ENCODE measurements at regions not wholly inside any gene's neighbourhood (a gene's known extent, or its start where the extent isn't known, plus 50 kb on each side); places are given as distances from the start of the nearest gene placed in this dataset.
"Not testable (repeated sequence)": the region's sequence is repeated elsewhere in the genome, so short reads cannot be mapped to it uniquely, and the experiment has no call there.

DNA sequence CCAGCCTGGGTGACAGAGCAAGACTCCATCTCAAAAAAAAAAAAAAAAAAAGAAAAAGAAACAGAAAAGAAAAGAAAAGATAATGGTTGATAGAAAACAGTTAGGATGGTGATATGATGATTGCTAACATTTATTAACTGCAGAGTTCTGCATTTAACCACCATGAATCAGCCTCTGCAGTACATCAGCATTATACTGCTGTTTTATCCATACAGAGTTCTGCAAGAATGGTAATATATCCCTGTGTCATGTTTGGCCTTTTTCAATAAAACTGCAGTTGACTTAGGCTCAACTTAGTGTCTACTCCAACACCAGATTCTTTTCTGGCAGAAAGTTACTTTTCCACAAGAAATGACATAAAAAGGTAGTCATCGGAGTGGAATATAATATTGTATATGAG lies 62.6 kb downstream of the DUSP6 start:
- DNase-seq = no peak

DNA sequence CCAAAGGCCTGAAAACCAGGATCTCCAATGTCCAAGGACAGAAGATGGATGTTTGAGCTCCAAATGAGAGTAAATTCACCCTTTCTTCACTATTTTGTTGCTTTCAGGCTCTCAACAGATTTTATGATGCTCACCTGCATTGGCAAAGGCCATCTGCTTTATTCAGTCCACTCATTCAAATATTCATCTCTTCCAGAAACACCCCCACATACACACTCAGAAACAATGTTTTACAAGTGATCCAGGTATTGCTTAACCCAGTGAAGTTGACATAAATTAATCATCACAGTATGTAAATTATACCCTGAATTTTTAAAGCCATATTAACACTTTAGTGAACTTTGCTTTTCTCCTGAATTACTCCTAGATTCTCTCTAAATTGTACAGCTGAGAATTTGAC lies 63.3 kb downstream of the DUSP6 start:
- DNase-seq = no peak

DNA sequence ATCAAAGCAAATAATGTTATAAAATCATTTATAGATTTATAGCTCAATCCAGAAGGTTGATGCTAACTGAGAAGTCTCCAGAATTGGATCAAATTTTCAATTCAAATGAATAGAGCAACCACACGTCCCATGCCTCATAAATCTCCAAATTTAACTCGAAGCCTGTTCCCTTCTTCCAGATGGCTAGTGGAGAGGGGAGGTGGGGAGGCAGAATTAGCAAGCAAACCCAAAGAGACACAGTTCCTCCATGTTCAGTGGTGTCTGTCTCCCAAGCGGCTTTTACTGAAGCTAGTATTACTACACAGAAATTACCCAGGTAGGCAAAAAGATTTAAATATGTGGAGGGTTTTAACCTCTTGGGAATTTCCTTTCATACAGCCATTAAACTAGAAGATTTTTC lies 65.8 kb downstream of the DUSP6 start:
- no peak for DNase-seq

DNA sequence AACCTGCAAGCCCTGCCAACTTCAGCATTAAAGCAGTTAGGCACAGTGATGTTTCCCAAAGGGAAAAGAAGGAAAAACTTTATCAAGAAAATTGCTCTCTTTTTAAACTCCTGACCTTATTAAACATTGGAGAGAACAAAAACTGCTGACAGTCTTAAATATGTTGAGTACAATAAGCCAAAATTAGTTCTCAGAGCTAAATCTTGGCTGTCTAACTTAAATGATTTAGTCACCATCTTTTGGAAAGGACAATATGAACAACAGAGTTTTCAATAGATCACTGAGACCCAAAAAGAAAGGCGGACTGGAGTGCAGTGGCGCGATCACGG lies 70.8 kb downstream of the DUSP6 start:
- no peak for DNase-seq

DNA sequence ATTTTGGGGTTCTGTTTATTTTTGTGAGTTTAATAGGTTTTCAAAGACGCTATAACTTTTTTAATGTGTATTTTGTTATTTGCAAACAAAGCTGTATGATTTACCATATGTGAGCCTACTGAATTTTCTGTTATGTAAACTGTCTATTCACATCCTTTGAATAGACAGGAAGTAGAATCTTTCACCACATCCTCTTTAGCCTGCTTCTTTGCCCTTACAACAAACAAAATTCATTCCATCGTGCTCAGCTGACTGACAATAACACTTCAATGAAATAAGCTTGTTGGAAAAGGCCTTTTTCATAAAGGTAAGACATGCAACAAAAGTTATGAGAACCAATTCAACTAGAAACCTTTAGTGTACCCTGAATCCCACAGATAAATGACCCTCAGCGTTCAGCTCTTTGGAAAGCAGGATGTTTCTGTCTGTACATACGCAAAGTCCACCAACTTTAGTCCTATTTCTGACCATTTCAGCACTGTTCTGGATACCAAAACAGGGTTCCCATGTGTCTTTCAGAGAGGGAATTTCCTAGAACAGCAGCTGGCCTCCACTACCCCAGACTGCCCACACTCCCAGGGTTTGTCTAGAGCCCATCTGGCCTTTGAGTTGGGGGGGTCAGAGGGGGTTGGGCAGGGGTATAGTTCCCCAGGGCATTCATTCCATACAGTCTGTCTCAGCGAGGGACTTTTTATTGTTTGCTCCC lies 71.3 kb downstream of the DUSP6 start:
- no peak for DNase-seq

DNA sequence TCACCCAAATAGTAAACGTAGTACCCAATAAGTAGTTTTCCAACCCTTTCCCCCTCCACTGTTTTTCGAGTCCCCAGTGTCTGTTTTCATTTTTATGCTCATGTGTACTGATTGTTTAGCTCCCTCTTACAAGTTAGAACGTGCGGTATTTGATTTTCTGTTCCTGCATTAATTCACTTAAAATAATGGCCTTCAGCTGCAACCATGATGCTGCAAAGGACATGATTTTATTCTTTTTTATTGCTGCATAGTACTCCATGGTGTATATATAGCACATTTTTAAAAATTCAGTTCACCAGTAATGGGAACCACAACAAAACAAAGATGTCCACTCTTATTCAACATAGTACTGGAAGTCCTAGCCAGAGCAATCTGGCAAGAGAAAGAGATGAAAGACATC lies 72.8 kb downstream of the DUSP6 start:
- no peak for DNase-seq

DNA sequence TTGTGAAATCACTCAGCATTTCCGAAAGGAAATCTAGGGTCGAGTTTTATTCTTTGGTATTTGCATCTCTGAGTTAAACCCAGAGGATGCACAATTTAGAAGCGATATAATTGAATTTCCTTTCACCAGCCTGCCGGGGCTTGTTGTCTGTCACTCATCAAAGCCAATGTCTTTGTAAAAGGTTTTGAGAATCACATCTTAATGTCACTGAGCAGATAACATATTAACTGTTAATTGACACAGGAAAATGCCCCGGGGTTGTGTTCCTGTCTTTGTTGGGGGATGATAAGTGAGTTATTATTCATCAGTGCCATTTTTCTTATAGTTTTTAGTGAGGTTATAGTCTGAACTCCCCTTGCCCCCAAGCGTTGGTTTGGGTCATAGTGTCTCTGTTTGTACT lies 73.4 kb downstream of the DUSP6 start:
- DNase-seq = no peak

DNA sequence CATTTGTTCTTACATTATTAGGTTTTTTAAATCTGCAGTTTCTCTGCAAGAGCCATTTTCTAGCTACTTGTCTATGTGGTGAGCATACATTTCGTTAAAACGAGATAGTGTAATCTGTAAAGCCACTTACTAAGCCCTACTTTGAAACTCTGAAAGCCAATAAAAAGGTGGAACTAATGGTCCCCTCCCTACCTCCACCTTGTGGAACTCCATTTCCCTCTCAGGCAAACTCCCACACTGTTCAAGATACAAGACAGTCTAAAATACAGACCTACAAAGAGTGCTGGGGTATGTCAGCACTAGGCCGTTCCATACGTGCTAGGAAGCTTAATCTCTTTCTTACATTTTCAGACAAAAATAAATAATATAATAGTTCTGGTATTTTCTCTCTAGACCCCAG lies 74.1 kb downstream of the DUSP6 start:
- no peak for DNase-seq

DNA sequence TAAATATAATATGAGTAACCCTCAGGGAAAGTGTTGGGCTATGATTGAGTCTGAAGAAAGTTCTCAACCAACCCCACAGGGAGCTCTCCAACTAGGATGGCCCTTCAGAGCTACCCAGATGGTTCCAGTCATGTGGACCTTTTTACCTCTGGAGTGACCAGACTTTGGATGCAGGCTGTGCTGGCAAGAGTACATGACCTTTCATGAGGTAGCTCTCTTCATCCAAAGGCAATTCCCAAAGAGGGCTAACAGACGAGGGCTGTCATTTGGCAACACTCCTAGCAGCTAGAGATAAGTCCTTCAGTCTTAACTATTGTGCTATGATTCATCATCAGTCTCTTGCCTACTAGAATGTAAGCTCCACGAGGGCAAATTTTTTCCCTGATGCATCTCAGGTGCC lies 75.4 kb downstream of the DUSP6 start:
- no peak for DNase-seq

DNA sequence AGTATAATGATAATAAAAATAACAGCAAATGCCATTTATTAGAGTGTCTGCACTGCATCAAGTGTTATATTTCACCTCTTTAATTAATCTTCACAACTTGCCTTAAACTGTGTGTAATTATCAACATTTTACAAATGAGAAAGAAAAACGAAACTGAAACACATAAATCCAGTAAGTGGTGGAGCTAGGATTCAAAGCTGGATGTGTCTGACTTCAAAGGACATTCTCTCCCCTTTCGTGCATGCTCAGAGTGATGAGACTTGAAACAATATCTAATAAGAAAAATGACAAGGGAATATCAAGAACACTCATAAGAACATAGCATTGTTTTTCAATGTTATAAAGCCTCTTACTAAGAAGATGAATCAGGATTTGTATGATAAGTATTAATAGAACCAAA lies 78.8 kb downstream of the DUSP6 start:
- DNase-seq = no peak

DNA sequence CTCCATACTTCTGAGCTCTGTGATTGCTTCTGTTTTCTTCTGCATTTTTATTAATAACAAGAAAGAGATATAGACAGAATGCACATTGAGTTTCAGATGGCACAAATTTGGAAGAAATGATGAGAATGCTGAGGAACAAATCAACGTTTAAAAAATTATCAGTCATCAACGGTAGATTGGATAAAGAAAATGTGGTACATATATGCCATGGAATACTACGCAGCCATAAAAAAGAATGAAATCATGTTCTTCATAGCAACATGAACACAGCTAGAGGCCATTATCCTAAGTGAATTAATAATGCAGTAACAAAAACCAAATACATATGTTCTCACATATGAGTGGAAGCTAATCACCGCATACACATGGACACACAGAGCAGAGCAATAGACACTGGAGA lies 81.8 kb downstream of the DUSP6 start:
- DNase-seq = no peak

DNA sequence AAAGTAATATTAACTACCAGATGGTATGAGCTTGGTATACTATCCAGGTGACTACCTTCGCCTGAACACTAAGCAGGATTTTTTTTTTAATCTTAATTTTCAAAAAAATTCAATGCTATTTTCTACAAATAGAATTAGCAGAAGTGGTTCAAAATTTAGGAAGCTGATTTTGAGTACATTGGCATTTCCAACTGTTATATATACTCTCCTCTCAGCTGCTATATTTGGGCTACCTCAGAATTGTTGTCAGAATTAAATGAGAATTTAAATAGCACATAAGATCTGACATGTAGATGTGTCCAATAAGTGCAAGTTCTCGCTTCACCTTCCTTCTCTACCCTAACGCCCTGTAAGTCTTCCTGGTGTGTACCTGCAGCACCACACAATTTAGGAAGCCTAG lies 83.1 kb downstream of the DUSP6 start:
- no peak for DNase-seq

DNA sequence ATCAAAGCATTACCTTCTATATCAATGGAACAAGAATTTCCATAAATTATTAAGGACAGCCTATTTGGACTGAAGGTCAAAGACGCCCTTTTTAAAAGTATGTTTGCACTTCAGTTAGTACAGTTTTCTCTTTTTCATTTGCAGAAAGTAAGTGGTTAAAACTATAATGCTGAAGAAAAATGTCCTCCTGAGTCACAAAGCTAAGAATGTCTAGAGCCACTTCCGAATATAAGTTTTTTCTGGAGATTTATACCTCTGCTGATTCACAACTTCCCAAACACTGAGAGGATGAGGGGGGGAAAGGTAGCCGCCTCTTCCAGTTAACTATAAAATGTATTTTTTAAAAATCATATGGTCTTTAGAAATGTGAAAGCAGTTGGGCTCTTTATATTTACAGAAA lies 84.9 kb downstream of the DUSP6 start:
- no peak for DNase-seq

DNA sequence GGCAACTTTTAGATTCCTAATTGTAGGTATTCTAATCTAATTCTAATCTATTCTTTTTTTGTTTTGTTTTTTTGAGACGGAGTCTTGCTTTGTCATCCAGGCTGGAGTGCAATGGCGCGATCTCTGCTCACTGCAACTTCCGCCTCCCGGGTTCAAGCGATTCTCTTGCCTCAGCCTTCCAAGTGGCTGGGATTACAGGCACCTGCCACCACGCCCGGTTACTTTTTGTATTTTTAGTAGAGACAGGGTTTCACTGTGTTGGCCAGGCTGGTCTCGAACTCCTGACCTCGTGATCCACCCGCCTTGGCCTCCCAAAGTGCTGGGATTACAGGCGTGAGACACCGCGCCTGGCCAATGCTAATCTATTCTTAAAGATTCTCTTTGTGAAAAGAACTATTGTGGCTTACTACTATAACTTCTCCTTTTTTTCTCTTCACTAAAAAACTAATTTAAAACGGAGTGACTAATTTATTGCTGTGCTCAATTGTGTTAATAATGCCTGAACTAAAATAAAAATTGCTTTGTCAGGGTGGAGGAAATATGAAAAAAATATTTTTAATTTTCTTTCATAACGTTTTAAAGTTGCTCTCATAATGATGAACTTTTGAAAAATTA lies 85.6 kb downstream of the DUSP6 start:
- DNase-seq = not testable (repeated sequence)

DNA sequence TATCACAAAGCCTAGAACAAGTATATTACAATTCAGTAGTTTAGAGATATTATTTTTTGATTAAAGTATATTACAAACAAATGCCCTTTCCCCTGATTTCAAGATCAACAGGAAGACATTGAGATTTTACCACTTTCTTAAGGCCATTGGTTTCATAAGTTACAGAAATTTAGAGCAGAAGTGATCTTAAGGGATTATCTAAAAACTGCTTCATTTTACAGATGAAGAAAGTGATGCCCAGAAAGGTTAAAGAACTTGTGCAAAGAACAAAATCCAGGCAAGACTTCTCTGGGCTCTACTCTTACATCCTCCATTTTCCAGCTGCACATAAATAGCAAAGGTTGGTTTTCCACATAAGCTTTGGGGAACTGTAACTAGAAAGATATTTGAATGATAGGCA lies 87.5 kb downstream of the DUSP6 start:
- no peak for DNase-seq

DNA sequence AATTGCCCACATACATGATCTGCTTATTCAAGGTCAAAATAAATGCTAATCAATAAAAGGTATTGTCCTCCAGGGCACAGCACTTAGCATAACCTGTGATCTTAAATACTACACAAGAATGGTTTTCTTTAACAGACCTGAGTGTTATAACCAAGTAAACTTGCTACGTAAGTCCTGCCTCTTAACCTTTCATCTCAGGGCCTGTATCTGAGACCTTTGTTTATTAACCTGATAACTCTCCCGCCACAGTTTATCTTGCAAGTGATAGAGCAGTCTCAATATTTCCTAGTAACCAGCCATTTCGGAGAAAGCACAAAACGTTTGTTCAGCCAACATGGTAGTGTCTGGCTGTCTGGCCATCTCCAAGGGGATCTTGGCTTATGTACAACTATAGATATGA lies 88.4 kb downstream of the DUSP6 start:
- no peak for DNase-seq

DNA sequence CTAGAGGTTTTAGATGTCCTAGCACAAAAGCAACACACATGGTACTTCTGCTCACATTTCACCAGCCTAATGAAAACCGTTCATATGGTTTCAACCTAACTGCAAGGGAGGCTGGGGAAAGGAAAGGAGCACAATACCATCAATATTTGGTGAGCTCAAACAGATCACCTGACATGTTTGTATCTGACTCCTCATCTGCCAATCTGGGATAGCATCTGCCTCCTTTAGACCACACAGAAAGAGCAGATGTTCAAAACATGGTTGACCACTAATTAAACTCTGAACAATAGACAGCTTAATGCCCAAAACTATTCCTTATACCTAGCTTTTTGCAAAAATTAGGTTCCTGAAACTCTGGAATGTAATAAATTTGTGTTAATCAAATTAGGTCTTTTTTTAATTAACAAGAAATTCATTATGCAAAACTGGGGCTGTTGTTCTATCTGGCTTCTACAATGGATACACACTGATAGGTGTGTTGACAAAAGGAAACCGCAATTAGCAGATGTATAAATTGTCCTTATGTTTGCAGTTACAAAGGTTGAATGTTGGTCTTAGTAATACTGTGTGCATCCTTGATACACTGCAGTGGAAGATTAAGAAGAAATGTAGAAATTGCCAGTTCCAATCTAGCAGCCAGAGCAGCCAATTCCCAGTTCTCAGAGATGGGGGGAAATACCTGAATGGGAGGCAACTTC lies 89.3 kb downstream of the DUSP6 start:
- no peak for DNase-seq

DNA sequence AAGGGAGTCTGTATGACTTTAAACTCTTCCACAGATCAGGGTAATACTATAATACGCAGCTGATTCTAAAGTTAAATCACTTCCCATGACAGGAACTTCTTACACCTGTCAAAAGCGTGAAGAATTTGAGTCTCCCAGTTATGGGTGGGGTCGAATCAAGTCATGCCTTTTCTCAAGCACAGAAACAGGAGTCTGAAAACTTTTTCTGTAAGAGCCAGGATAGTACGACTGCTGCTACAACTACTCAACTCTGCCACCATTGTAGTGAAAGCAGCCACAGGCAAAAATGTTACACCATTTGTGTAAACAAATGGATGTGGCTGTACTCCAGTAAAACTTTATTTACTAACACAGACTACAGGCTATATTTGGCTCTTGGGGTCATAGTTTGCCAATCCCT lies 90.3 kb downstream of the DUSP6 start:
- DNase-seq = no peak

DNA sequence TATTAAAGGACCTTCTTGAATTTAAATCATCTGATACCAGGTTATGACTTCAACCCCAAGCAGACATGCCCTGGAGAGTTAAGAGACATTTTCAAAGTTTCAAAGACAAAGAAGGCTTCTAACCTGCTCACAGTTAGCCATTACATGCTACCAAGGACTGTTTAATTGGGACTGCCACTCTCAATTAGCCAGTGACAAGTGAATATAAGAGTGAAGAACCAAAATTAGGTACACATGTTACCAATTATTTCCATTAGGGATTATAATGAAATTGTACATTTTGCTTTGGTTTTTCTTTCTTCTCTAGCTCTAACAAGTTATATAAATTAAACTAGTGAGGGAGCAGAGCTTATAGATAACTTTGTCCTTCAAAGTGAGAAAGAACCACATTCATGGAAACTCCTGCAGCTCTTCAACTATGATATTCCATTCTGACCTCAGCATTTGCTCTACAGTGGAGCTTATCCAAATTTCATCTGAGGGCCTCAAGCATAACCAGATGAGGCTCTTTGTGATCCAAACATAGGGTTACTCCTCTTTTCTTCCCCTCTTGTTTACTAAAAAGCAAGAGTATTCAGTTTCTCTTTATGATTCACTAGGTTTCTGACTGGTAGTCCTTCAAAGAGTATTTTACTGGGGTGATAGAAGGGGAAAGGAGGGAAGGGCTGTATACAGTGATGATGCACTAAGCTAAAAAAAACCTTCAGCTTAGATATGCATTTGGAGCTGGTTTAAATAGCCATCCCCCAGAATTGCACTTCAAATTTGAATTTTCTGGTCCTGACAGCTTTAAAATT lies 91.3 kb downstream of the DUSP6 start:
- no peak for DNase-seq

DNA sequence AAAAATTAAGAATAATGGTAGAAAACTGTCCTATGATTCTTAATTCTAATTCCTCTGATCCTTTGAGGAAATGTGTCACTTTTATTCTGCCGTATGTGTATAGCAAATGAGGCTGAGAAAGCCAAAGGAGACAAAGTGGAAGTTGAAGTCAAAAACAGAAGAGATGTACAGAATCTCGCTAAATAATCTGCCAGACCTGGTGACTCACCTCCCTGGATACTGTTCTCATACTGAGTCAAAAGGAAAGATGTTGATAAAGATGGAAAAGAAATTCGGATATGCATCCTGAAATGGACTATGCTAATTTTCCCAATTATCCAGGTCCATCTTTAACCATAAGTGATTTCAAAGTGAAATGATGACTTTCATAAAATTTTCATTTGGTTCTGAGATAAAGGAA lies 92.5 kb downstream of the DUSP6 start:
- no peak for DNase-seq

DNA sequence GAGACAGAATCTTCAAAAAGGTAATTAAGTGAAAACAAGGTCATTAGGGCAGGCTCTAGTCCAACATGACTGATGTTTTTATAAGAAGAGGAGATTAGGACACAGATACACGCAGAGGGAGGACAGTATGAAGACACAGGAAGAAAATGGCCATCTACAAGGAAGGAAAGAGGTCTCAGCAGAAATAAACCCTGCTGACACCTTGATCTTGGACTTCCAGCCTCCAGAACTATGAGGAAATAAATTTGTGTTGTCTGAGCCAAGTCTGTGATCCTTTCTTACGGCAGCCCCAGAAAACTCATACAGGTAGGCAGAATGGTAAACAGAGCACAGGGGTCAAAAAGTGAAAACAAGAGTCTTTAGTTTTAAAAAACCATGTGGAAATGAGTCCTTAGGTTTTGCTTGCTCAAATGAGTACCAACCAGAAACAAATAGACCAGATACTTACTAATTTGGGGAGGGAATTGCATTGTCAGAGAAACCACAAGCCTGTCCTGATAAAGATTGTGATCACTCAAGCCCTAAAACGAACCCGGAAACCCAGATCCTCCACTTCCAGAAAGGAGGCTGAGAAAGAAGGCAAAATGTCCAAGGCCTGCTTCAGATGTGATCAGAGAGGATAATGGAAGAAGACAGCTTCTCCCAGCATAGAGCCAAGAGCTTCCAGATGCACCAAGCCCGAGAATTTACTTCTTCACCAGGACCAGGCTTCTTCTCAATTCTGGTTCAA lies 93.9 kb downstream of the DUSP6 start:
- no peak for DNase-seq

DNA sequence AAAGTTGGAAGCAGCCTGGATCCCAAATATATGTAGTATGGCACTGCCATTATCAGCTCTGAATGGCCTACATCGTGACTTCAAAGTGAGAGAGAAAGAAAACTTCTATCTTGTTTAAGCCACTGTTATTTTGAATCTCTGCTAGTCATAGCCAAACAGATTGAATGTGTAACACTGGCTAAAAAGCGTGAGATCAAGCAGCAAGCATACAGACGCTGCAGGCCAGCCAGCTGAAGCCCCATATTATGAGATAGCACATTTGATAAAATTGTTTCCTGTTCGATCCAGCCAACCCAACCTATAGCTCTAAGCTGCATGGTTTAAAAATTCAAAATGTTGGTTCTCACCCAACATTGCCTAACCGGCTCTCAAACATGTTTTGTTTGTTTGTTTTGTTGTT lies 95.0 kb downstream of the DUSP6 start:
- DNase-seq = no peak

DNA sequence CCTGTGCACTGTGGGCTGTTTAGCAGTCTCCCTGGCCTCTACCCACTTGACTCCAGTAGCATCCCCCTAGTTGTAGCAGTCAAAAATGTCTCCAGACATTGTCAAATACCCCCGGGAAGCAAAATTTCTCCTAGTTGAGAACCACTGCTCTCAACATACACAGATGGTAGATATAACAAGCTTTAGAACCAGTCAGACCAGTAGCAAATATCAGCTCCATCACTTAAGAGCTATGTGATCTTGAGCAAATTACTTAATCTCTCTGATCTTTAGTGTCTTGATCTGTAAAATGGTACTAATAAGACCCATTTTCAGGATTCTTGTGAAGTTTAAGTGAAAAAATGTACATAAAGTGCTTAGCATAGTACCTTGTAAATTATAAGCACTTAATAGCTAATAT lies 96.2 kb downstream of the DUSP6 start:
- no peak for DNase-seq
